ENCODE measurements at regions not wholly inside any gene's neighbourhood (a gene's known extent, or its start where the extent isn't known, plus 50 kb on each side); places are given as distances from the start of the nearest gene placed in this dataset.

DNA sequence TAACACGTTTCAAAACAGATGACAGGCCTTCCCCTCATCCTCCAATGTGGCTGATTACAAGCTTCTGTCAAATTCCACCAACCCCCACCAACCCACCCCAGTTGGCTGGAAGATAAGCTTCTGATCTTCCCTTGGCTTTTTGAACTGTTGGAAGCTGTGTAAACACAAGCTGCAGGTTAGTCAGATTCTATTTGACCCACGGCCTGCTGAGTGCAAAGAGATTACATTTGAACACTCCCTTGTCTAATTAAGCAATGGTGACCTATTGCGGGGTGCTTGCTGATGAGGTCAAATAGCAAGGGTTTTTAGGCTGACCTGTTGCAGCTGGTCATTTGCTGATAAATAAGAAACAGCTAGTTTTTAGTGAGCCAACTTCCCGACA is 379.7 kb downstream of the BMP2 start:
- TF ChIP-seq POLR2A (IDR thresholded peaks at IDR 0.05) (no peak), EP300 (IDR thresholded peaks at IDR 0.05) (no peak)
- TF ChIP-seq, protein P1, sequence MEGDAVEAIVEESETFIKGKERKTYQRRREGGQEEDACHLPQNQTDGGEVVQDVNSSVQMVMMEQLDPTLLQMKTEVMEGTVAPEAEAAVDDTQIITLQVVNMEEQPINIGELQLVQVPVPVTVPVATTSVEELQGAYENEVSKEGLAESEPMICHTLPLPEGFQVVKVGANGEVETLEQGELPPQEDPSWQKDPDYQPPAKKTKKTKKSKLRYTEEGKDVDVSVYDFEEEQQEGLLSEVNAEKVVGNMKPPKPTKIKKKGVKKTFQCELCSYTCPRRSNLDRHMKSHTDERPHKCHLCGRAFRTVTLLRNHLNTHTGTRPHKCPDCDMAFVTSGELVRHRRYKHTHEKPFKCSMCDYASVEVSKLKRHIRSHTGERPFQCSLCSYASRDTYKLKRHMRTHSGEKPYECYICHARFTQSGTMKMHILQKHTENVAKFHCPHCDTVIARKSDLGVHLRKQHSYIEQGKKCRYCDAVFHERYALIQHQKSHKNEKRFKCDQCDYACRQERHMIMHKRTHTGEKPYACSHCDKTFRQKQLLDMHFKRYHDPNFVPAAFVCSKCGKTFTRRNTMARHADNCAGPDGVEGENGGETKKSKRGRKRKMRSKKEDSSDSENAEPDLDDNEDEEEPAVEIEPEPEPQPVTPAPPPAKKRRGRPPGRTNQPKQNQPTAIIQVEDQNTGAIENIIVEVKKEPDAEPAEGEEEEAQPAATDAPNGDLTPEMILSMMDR (IDR thresholded peaks at IDR 0.05): no peak

All from sigmoid colon (tissue), 4 donors.